HG03066 (cell line): ENCODE measurements at regions not wholly inside any gene's neighbourhood (a gene's known extent, or its start where the extent isn't known, plus 50 kb on each side); places are given as distances from the start of the nearest gene placed in this dataset.
A peak's percentile ranks its signal among the peaks of the same experiment; 100 is the strongest.

Source experiments
- ATAC-seq: cut with Tn5 transposase; IDR thresholded peaks from one replicate; pipeline ENCODE4 v1.9.1; 2021; ENCODE audit warnings: low read depth; ENCODE audit not compliant: unreplicated experiment

DNA sequence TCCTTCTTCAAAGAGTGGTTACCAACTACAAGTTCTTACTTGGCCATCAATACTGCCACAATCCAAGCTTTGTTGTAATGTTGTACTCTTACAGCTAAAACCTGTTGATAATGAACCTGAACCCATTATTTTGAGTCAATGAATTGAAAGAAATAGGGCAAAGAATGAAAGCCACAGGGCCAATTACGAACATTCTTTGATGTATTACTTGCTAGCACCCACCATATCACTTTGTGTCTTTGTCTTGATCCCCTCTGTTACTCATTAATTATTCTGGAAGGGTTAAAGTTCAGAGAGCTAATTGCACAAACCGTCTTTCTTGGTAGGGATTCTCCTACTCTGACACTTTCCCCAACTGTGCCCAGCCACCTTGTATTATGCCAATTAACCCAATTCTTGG lies 53.2 kb upstream of the TFEC start:
- ATAC-seq = no peak

DNA sequence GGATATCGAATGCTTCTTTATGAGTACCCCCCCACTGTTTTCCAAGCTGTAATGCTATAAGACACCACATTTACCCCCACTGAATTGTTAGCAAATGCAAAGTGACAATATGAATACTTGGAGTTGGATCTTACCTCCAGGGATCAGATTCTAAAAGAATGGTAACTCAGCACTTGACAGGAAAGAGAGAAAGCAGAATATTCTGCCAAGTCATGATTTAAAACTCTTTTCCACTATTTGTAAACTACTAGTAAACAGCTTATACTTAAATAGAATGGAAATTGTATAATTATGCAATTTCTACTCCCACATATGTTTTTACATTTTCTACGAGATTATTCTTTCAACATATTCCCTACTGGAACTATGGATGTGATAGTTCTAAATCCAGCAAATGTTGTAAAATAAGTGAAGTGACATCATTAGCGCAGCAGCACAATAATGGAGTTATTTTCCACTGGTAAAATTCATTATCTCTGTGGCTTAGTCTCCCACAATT lies 56.0 kb upstream of the TFEC start:
- ATAC-seq = no peak

DNA sequence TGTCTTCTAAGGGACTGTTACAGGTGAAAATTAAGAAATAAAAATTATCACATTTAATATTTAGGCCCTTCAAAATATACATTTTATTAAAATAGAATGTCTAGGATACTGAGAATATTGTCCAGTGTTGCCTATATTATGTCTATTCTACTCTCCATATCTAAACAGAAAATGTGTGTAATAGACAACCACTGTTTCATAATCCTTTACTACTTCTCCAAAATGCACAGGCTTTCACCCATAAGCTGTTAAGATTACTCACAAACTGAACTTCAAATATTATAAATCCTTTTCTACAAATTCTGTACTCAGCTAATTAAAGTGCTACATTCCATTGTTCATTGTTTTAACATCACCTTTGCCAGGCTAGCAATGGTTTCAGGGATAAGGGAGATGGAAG lies 56.7 kb upstream of the TFEC start:
- ATAC-seq = no peak

DNA sequence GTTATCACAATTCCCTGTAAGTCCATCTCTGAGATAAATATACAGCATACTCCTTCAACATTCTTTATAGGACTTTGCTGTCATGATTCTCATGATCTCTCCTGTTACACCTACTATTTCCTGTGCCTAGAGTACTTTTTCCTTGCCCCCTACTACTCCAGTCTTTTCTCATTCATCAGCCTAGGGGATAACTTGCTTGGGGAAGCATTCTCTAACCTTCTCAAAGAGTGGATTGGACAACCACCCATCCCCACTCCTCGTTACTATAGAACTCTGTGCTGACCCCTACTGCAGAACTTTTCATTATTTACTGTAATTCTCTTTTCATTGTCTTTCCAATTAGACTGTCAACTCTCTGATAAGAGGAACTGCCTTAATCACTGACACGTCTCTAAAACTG lies 57.4 kb upstream of the TFEC start:
- no peak for ATAC-seq

DNA sequence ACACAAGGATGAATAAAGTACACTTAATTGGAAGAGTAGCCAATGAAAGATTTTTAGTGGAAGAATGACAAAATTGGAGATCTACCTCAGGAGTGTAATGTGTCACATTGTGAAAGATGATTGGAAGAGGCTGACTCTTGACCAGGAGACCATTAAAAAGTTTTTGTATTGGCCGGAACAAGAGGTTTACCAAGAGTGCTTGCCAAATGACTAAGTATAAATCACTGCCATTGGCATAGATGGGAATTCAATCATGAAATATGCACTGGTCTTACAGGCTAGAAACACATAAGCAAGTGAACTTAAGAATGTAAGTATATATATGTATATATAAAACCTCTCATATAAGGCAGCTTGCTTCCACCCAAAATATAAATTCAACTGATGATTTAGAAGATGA lies 58.7 kb upstream of the TFEC start:
- no peak for ATAC-seq

DNA sequence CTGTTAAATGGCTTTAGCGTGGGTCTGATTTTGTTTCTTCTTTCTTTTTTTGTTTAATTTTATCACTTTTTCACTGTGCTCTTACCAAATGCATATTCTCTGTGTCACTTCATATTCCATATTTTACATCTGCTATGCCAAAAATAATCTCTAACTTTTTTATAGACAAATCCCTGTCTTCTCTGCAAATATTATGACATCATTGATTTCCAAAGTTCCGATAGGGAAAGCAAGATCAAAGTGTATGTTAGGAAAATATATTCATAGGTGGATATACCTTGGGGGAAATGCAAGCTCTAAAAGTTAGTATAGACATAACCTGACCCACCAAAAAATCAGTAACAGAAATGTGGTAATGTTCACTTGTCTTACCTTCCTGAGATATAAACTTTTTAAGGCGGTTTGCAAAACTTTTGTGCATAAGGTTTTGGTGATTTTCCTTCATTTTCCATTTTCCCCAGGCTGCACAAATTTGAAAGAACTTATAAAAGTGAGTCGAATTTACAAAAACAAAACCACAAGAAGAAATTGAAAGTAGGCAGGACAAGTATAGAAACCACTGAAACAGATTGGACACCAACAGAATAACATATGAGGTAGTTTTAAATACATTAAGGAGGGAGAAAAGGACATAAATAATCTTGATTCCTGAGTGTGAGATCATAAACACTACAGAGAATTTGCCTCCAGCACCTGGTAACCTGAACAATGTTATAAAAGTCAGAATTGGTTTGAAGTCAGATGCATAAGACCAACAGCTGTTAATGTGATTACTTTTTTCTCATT lies 63.1 kb upstream of the TFEC start:
- no peak for ATAC-seq

DNA sequence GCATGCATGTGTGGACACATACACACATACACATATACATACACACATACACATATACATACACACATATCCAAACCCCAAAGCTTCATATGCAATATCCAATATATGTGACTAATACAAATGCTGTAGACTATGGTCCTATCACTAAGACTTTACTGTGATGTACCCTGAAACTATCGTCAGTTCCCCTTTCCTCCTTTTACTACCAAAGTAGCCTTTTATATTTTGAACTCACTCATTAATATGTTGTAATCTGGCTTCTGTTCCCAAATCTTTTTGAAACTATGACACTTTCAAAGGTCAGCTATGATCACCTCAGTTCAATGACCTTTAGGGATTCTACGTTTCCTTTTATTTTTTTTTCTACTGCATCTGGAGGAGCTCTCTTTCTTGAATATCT lies 64.8 kb upstream of the TFEC start:
- ATAC-seq = no peak

DNA sequence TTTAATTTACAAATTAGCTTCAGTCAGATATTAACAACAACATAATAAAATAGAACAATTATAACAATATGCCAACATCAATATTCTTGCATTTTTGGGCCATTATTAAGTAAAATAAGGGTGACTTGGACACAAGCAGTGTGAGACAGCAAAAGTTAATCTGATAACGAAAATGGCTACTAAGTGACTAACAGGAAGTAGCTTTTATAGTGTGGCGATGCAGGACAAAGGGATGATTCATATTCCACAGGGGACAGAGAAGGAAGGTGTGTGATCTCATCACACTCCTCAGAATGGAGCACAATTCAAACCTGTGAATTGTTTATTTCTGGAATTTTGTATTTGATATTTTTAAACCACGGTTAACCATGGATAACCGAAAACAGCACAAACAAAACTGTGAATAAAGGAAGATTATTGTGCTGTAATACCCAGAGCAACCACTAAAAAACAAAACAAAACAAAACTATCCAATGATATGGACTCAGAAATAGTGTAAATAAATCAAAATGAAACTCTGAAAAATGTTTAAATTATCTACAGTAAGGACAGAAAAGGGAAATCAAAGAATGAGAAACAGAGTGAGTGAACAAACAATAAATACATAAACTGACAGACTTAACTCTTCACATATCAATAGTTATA lies 66.9 kb upstream of the TFEC start:
- no peak for ATAC-seq

DNA sequence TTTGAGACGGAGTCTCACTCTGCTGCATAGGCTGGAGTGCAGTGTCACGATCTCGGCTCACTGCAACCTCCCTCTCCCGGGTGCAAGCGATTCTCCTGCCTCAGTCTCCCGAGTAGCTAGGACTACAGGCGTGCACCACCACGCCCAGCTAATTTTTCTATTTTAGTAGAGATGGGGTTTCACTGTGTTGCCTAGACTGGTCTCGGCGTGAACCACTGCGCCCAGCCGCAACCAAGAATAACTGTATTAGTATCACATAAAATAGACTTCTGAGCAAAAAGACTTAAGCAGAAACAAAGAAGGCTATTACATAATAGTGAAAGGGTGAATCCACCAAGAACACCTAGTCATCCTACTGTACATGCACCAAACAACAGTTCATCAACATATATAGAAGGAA lies 67.6 kb upstream of the TFEC start:
- ATAC-seq = no peak

DNA sequence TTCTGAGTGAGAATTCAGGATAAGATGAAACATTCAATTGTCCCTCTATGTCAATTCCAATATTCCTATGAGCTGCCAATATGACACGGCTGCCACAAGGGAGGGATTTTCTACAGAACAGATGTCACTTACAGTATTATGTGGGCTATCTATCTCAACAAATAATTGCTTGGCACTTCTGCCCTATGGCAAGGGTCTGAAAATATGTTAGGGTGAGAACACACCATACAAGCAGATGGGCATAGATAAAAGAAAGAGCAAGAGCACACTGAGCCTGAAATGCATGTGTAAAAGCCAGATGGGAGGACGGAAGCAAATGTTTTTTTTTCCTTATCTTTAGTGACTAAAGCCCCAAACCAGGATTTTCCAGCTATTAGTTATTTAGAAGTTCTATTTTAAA lies 70.1 kb upstream of the TFEC start:
- ATAC-seq = no peak

DNA sequence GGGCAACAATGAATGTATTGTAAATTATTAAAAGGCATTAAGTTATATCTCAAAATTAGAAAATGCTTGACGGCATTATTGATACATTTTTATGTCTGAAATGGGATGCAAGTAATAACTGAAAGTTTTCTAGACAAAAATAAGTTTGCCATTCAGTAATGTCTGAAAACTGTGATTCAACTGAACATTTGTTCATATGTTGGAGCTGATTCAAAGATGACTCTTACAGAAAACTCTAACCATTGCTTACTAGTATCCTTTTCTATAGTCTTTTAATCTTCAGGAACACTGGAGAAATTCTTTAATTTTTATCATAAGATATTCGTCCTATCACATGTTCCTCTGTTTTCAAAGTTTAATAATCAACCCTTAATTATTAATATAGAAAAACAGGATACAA lies 71.1 kb upstream of the TFEC start:
- ATAC-seq = no peak

DNA sequence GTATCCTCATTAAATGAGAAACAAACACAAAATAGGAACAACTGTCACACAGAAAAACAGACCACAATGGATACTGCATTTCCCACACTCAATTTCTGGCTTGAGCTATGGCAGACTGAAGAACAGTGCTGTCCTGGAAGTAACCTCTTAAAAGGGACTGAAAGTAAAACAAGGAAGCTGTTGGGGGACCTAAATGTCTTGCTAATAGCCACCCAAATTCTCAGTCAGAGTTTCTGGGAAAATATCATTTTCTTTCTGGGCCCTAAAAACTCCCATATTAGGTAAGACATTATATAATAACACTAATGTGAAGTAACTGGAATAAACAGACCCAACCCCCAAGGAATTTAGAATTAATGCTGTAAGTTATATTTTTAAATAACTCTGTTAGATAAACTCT lies 80.9 kb upstream of the TFEC start:
- no peak for ATAC-seq

DNA sequence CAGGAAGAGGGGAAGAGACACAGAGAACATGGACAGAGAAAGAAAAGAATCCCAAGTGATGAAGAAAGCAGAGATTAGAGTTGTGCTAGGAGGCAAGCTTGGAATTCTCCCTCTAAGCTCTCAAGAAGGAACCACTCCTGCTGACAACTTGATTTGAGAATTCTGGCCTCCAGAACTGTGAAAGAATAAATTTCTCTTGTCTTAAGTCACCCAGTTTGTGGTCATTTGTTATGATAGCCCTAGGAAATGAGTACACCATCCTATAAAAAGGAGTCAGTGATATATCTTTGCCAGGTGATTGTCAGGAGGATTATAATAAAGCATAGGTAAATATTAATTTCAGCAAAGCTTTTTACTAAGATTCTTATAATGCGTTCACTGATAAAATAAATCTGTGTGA lies 82.7 kb upstream of the TFEC start:
- ATAC-seq = no peak

DNA sequence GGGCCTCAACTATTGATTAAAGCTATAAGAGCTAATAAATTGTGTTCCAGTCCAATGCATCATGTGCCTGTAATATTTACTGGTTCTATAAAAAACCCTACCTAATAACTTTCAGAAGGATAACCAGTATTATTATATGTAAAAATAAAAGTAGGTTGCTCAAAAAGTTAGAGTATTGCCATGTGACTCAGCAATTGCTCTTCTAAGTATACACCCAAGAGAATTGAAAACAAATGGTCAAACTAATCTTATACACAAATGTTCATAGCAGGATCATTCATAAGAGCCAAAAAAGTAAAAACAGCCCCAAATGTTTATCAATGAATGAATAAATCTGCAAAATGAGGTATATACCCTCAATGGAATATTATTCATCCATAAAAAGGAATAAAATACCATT lies 89.5 kb upstream of the TES start:
- no peak for ATAC-seq

DNA sequence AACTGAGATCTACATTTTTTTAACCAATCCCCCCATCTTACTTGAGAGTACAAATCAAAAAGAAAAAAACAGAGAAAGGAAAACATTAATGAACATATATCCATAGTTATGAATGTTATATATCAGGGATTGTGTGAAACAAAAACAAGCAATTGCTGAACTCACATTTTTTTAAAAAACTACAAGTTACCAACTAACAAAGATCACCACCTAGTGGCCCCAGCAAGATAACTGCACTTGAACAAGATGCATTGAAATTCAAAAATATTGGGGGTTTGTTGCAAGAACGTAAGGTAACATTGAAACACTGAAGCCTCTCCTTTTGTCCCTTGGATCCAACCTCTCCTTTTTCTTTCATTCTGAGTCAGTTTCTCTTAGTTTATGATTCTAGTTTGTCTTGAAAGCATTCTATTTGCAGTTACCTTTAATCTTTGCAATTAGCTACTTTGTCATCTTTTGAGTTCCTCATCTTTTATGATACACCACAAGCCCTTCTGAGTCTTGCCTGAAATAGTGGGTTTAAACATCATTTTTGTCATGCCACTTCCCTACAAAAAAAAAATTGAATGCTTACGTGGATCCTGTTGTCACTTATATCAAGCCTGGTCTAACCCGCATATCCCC lies 87.3 kb upstream of the TES start:
- no peak for ATAC-seq

DNA sequence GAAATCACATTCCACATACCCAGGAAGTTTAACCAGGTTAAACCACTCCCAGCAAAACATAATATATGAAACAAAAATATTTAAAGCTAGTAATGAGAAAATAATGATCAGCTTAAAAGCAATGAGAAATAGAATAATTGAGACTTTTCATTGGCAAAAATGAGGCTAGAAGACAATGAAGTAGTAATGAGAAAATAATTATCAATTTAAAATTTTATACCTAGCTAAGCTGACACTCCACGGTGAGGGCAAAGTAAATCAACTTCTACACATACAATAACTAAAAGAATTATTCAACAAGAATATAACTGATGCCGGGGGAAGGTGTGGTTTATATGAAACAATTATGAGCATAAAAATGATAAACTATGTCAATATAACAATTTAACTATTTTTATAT lies 82.2 kb upstream of the TES start:
- ATAC-seq = no peak

DNA sequence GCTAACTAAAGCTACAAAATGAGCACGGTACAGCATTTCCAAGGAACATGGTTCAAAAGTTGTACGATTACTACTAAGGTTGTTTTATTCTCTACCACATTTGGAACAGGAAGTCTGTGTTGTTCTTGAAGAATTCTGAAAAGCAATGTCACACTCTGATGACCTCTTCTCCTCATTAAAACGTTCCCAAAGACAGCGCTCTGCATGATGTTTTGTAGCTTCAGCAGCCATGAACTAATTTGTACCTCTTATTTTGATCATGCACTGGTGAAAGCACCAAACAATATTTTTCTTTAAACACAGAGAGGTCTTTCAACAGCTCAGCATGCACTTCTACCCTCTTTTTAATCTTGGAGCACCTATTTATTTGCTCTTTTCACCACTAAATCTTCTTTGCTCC lies 75.0 kb upstream of the TES start:
- ATAC-seq = no peak

DNA sequence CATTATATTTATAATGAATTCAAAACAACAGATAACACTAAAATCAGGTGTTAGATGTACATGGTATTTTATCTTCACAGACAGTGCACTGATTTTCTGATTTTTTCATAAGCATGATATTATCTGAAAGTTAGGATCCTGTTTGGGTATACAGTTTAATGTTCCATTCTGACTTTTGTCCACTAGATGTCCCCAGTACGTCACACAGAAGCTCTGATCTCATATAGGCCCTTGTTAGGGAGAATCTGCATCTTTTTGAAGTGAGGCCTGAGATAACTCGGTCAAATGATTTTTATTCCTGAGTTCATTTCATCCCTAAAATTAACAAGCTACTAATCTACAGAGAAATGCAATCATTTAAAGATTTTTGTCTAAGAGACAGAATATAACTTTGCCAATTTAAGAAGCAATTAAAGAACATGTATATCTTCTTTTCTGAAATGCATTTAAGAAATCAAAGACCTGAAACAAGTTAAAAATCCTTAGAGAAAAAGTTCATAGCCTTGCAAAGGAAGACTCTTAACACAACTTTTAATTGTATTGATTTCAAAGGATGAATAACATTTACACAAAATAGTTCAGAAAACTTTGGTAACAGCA lies 72.0 kb upstream of the TES start:
- ATAC-seq = peak; percentile 87

DNA sequence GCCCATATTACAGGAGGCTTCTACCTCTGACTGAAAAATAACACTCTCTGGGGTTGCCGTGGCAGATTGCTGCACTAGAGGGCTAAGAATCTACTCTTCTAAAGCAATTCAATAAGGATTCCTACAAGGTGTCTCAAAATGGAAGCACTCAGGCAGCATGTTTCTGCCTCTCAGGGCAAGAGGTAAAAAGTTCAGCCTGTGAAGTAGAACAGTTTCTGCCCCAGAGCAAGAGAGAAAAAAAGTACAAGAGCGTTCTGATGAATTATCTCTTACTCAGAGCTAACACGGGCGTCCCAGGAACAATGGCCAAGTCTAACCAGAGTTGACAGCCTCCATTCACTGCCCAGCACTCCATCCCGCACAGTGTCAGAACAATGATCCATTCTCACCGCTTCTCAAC lies 71.3 kb upstream of the TES start:
- ATAC-seq = no peak

DNA sequence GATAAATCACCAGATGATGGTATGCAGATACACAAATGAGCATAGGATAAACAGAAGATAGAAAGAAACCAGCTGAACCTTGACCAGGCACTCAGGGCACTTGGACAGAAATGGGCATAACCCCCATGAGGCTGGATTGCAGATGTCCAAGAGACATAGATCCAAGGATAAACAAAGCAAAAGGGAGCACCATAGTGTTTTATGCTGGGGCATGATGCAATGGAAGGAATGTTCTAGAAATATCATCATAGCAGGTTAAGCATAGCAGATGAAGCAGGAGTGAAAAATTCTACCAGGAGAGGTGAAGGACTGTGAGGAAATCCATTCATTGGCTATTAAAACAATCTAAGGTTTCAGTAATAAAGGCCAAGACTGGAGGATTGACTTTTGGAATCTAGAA lies 70.5 kb upstream of the TES start:
- no peak for ATAC-seq

DNA sequence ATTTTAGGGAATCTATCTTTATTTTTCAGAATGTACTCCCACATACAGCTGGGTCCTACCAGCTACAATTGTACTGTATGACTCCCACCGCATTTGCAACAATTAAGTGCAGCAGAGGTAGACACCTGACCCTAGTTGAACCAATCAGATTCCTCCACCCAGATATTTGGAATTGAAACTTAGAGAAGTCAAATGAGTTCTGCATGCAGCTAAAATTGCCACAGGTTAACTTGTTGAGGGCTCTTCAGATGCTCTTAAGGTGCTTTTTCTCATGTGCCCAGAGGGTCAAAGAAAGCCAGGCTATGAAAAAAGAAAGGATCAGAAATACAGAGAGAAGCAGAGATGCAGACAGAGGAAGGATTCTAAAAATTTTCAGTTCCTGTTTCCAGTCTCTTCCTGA lies 68.0 kb upstream of the TES start:
- ATAC-seq = no peak

DNA sequence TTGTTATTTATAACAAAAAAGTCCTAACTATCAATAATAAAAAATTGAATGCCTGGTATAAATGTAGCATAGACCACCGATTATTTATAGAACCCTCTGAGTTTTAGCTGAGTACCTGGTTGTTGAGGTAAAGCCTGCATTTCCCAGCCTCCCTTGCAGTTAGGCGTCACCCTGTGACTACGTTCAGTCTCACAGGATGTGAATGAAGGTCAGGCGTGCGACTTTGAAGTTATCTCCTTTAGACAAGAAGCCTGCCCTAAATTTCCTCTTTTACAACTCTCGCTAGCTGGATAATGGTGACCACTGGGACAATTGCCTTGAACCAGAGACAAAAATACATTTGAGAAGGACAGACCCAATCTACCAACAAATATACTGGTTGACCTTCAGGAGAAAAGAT lies 67.5 kb upstream of the TES start:
- no peak for ATAC-seq
